Hematopoietic multipotent progenitor cell (in vitro differentiated cells): ENCODE measurements at regions not wholly inside any gene's neighbourhood (a gene's known extent, or its start where the extent isn't known, plus 50 kb on each side); places are given as distances from the start of the nearest gene placed in this dataset.

Experiments used
- DNase-seq, 3 donors: peaks; one replicate each; pipeline ENCODE4 v3.0.0-alpha.2; 2011 to 2015; ENCODE audit warnings: low read depth in 2 of 3, low spot score in 2 of 3

DNA sequence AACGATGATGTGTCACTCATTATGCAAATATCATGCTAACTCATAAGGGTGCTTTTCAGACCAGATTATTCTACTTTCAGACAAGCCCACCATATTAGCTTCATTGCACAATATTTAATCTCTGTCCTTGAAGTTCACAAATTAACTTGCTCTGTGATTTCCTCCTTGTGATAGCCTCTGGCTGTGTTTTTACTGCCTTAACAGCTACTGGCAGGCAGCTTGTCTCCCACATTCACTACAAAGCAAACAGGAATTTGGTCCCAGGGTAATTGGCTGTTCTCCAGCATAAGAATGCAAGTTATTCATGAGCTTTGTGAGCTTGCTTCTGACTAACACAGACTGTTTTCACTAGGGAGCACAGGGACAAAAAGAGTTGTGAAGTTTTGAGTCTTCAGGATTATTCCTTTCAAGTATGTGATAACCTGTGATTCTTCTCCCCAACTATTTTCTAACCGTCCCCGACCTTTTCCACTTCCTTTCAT is 87.9 kb upstream of the HMCN1 start:
- DNase-seq = peak in 1 of 3 donors; percentile 21

GRCh38 chr1:185645686-185646085 is 88.5 kb upstream of the HMCN1 start:
- no peak for DNase-seq

- DNase-seq = no peak
Measured at GRCh38 chr1:185645162-185645640, 89.0 kb upstream of the HMCN1 start.

- no peak for DNase-seq
Measured at GRCh38 chr1:185644531-185644930, 89.7 kb upstream of the HMCN1 start.

DNA sequence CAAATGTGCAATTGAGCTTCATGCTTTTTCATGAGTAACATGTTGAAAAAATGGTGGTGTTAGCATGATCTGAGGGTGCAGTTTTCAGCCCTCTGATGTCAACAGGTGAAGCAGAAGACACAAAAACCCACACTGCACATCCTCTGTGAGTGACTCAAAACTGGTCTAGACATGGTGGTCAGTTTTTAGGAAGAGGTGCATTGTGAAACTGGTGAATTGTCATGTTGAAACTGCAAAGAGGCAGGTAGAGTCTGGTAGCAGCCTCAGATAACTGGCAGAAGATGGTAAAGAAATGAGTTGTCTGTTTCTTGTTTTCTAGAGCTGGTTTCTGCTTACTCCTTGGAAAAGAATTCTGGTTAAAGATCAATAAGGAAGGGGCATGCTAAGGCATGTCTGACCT is 97.3 kb upstream of the HMCN1 start:
- DNase-seq = no peak

GRCh38 chr1:185634704-185635103 is 99.5 kb upstream of the HMCN1 start:
- no peak for DNase-seq

GRCh38 chr1:185632659-185633423 is 101.3 kb upstream of the HMCN1 start:
- peak in 2 of 3 donors; percentile 17 to 58 for DNase-seq

- DNase-seq = no peak
Measured at GRCh38 chr1:185631843-185632242, 102.3 kb upstream of the HMCN1 start.

- DNase-seq = no peak
Measured at GRCh38 chr1:185627761-185628501, 106.3 kb upstream of the HMCN1 start.

DNA sequence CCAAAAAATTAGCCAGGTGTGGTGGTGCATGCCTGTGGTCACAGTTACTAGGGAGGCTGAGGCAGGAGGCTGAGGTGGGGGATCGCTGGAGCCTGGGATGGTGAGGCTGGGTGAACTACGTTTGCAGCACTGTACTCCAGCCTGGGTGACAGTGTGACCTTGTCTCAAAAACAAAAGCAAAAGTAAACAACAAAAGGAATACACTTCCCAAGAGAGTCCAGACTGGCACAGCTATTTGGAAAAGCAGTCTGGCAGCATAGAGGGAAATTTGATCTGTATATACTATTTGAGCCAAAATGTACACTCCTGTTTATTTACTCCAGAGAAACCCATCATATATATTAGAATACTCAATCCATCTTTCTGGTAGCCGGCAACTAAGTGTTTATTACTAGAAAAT is 107.0 kb upstream of the HMCN1 start:
- DNase-seq = no peak

DNA sequence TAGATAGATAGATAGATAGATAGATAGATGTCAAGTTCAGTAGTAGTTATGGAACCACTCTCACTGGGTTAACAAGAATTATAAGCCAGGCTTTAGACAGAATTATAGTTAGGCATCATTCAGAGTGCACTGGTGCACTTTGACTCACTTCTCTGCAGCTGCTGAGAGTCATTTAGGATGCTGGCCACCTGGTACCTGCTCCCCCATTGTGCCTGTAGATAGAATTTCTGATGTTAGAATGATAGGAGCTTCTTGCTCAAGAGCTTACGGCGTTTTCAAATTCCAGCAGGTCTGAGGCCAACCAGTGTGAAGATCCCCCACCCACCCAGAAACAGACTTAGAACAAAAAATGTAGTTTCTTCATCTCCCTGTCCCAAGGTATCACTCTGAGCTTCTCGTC is 107.8 kb upstream of the HMCN1 start:
- no peak for DNase-seq

DNA sequence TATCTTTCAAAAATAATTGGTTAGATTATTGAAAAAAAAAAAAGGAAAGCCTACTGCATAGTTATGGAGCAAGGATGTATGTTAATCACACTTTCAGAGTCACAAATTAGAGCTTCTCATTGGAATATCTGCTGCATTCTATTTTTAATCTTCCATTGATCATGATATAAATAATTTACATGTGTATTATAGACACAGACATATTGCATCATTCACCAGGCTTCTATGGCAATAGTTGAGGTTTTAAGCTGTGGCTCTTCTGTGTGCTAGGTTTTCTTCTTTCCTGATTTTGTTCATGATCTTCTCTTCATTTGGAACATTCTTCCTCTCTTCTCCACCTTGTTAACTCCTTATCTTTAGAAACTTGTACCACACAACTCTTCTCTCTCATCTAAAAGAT is 123.2 kb upstream of the HMCN1 start:
- no peak for DNase-seq

- peak in 1 of 3 donors; percentile 1 for DNase-seq
Measured at GRCh38 chr1:185608177-185608576, 126.0 kb upstream of the HMCN1 start.

DNA sequence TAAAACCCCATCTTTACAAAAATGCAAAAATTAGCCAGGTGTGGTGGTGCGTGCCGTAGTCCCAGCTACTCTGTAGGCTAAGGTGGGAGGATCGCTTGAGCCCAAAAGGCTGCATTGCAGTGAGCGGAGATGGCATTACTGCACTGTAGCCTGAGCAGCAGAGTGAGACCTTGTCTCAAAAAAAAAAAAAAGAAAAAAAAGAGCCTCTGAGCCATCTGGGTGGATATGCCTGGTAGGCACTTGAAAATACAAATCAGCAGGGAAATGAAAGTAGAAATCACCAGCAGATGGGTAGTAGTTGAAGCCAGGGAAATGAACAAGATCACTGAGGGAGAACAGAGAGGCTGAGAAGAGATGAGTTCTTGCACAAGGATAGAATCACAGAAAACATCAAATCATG is 131.0 kb upstream of the HMCN1 start:
- no peak for DNase-seq

DNA sequence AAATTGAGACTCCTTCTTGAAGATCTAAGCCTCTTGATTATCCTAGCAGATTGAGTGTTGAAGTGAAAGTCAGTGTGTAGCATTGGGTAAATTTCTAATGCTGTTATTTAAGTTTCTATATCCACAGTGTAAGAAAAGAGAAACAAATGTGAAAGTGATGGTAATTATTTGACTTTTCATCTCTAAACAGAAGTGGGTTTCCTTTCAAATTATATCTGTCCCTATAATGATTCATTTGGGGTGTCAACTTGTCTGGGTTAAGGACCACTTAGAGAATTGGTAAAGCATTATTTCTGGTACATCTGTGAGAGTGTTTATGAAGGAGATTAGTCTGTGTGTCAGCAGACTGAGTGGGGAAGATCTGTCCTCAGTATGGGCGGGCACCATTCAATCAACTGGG is 133.0 kb upstream of the HMCN1 start:
- no peak for DNase-seq

GRCh38 chr1:185600641-185601040 is 133.6 kb upstream of the HMCN1 start:
- DNase-seq = no peak

DNA sequence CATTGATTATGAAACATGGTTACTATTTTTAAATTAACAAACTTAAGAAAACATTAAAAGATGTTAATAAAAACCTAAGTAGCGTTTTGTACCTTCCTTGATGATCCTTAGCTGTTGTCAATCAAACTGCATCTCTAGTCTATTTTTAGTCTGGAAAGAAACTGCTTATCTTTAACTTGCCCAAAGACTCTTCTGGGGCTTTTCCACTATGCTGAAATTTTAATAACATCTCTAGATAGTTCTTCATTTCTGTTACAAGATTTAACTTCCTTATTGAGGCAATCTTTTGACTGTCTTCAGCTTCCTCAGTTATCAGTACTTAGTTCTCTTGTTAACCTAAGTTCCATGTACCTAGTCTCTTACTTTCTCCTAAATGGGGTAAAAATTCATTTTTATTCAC is 135.9 kb upstream of the HMCN1 start:
- DNase-seq = peak in 1 of 3 donors; percentile 16

DNA sequence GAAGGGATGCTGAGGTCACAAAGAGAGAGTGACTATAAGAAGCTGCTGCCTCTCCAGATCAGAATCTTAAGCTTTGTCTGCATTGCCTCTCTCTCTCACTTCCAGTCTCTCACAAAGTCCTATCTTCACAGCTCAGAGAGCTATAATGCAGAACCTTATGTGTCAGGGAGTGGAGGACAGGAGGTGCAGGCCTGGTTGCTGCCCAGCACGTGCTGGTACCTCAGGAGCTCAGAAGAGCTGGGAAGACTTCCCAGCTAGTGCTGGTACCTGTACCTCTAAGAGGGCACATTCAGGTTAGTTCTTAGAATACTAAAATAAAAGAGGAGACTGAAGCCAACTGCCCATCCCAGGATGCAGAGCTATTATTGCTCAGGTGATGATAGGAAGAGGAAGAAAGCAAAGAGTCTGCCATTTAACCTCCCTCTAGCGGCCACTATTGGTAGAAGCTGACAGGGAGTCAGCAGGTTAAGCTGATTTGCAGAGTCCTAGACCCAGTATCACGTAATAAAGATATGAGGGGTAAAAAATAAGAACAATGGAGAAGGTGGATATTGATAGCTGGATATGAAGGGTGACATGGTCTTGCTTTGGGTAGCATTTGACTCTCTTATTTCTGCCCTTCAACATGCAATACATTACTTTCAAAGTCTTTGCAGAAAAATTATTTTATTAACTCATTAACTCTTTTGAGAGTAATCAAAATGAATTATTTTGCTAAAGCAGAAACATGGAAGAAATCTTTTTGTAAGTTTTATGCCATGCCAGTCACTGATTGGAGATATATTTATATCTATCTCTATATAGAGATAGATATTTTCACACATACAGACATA is 138.1 kb upstream of the HMCN1 start:
- DNase-seq = peak in 2 of 3 donors; percentile 14 to 56

DNA sequence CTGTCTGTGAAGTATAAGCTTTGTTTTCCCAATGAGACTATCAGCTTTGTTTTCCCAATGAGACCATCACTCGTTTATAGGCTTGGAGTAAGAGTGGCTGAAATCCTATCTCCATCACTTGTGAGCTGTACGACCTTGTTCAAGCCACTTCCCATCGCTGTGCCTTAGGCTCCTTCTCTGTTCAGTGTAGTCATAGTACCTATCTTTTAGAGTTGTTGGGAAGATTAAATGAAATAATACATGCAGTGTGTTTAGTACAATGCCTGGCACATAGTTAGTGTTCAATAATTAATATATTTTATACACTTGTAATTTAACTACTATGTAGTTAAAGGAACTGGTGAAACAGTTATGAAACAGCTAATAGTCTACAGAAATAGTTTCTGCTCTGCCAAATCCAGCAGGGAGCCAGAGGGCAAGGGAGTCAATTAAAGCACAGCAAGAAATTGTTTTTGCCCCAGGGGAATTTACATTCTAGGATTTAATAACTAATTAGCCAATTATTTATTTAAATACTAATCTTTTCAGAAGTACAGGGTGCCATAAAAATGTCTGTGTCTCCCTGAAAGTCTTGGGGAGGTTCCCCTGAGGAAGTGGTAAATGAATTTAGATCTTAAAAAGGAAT is 139.3 kb upstream of the HMCN1 start:
- DNase-seq = no peak

DNA sequence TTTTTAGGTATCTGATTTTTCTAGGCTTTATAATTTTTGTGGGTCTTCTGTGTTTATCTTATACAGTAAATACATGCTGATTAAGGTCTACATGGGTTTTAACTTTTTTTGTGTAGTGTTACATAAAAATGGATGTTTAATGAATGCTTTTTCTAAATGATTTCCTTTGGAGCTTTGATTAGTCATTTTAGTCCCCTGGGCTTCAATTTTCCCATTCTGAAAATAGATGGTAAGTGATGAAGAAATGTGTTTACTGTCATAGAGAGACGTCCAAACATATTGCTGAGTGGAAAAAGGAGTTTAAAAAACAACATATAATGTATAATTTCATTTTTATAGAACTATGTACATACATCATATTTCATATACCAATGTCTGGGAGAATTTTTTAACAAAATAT is 140.9 kb upstream of the HMCN1 start:
- DNase-seq = no peak

DNA sequence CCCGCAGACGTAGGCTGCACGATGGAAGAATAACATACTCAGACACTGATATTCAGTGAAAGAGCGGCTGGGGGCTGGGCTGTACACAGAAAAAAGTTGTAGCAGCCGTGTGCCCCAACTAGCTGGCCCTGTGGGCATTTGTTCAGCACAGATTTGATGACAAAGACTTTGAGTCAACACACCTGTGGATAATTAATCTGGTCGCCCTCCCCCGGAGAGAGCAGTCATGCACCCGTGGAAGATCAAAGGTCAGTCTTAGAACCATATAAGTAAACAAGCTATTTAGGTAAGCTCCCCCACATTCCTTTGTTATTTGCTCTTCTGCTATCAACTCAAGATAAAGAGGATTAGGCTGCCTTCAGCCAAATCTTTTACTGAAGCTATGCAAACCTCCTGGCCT is 148.4 kb upstream of the HMCN1 start:
- no peak for DNase-seq
